Endodermal cell (in vitro differentiated cells): ENCODE measurements at regions not wholly inside any gene's neighbourhood (a gene's known extent, or its start where the extent isn't known, plus 50 kb on each side); places are given as distances from the start of the nearest gene placed in this dataset.
A peak's percentile ranks its signal among the peaks of the same experiment; 100 is the strongest.

ENCODE experiments used
- DNase-seq: peaks from one replicate; pipeline ENCODE4 v3.0.0-alpha.2; 2017
- H3K27ac ChIP-seq: 2 replicates; pipeline ENCODE4 v1.5.1; 2013; ENCODE audit warnings: mild to moderate bottlenecking, low read depth, low read length, moderate library complexity
- H3K27me3 ChIP-seq: 2 replicates; pipeline ENCODE4 v1.6.1; 2013; ENCODE audit warnings: mild to moderate bottlenecking, low read length, moderate library complexity; ENCODE audit not compliant: insufficient read depth, control insufficient read depth, poor library complexity, severe bottlenecking
- H3K36me3 ChIP-seq: 2 replicates; pipeline ENCODE4 v1.7.0; 2013; ENCODE audit warnings: mild to moderate bottlenecking, low read length, moderate library complexity; ENCODE audit not compliant: control insufficient read depth, insufficient read depth
- H3K4me1 ChIP-seq: one replicate; pipeline ENCODE4 v1.7.0; 2013; ENCODE audit warnings: low read length; ENCODE audit not compliant: control insufficient read depth, insufficient read depth
- H3K4me3 ChIP-seq: 2 replicates; pipeline ENCODE4 v1.5.1; 2013; ENCODE audit warnings: mild to moderate bottlenecking, low read length, moderate library complexity
- H3K9ac ChIP-seq: 2 replicates; pipeline ENCODE4 v1.6.1; 2013; ENCODE audit warnings: mild to moderate bottlenecking, low read length, moderate library complexity; ENCODE audit not compliant: poor library complexity, severe bottlenecking; ENCODE audit errors: extremely low read depth
- H3K9me3 ChIP-seq: 2 replicates; pipeline ENCODE4 v1.6.1; 2013; ENCODE audit warnings: mild to moderate bottlenecking, low read length, moderate library complexity; ENCODE audit not compliant: control insufficient read depth
- H3K27ac Mint-ChIP-seq: 2 replicates; pipeline ENCODE4 v1.8.0; 2020; ENCODE audit warnings: mixed read lengths
- H3K27me3 Mint-ChIP-seq: 2 replicates; pipeline ENCODE4 v1.8.0; 2021; ENCODE audit warnings: mild to moderate bottlenecking, mixed read lengths; ENCODE audit not compliant: insufficient read depth
- H3K36me3 Mint-ChIP-seq: 2 replicates; pipeline ENCODE4 v1.8.0; 2020; ENCODE audit warnings: low read depth, mixed read lengths
- H3K4me1 Mint-ChIP-seq: 2 replicates; pipeline ENCODE4 v1.8.0; 2020; ENCODE audit warnings: mixed read lengths
- H3K4me3 Mint-ChIP-seq: 2 replicates; pipeline ENCODE4 v1.8.0; 2020; ENCODE audit warnings: mild to moderate bottlenecking, moderate library complexity, mixed read lengths
- H3K9me3 Mint-ChIP-seq: 2 replicates; pipeline ENCODE4 v1.8.0; 2020; ENCODE audit warnings: mild to moderate bottlenecking, mixed read lengths
- WGBS, 2 experiments: methylation state at CpG; one replicate each; pipeline versions ENCODE4 v1.1.5 to v1.1.7; 2013; ENCODE audit warnings: missing lambda C conversion rate in 2 of 2, mixed read lengths in 1 of 2; ENCODE audit not compliant: insufficient coverage in 1 of 2, insufficient read length in 1 of 2; 5-methylcytosine and 5-hydroxymethylcytosine counted together
- TF ChIP-seq, protein P1 (sequence below): fragments of 200-600 bp; sonication (generic); conservative IDR thresholded peaks from 2 replicates; pipeline ENCODE4 v1.5.0; 2021; ENCODE audit warnings: antibody characterized with exemption, mild to moderate bottlenecking

DNA sequence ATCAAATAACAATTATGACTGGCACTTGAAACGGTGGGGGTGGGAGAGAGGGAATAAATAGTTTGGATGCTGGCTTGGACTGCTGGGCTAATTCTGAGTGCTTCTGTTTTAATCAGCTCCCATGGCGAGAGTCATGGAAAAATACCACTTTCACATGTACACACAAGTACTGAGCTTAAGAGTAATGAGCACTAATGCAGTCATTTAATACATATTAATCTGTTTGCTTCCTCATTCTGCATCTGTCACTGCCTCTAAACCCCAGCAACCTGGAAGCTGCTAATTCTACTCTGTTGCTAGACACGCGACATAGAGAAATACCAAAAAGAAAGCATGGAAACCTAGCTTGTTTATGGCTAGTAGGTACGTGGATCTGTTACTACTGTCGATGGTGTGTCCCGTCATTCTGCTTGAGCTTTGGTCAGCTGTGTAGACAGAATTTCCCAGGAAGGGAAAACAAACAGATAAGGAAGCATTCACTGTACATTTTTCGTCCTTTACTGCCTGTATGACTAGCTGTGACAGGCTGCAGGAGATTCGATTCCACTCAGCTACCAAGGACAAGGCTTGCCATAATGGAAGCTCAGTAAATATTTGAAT lies 238.8 kb downstream of the BAMBI start:
- Histone ChIP-seq H3K36me3 (no peaks in the 10 kb centered on the region), H3K27ac (no peak overlapping the region), H3K9ac (no peak overlapping the region), H3K4me1 (no peaks in the 10 kb centered on the region), H3K27me3 (no peaks in the 10 kb centered on the region), H3K9me3 (no peaks in the 10 kb centered on the region), H3K4me3 (no peak overlapping the region)
- Mint-ChIP-seq H3K27me3 (no peaks in the 10 kb centered on the region), H3K36me3 (no peaks in the 10 kb centered on the region), H3K27ac (no peak overlapping the region), H3K4me1 (peaks cover 5% of the 10 kb centered on the region), H3K4me3 (no peak overlapping the region), H3K9me3 (no peaks in the 10 kb centered on the region)
- 92 to 93% methylated on average over 5 to 9 of the region's 9 CpGs for WGBS, 2 experiments
- DNase-seq = no peak
- TF ChIP-seq, protein P1, sequence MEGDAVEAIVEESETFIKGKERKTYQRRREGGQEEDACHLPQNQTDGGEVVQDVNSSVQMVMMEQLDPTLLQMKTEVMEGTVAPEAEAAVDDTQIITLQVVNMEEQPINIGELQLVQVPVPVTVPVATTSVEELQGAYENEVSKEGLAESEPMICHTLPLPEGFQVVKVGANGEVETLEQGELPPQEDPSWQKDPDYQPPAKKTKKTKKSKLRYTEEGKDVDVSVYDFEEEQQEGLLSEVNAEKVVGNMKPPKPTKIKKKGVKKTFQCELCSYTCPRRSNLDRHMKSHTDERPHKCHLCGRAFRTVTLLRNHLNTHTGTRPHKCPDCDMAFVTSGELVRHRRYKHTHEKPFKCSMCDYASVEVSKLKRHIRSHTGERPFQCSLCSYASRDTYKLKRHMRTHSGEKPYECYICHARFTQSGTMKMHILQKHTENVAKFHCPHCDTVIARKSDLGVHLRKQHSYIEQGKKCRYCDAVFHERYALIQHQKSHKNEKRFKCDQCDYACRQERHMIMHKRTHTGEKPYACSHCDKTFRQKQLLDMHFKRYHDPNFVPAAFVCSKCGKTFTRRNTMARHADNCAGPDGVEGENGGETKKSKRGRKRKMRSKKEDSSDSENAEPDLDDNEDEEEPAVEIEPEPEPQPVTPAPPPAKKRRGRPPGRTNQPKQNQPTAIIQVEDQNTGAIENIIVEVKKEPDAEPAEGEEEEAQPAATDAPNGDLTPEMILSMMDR = no peak

GRCh38 chr10:28920091-28920490 lies 242.8 kb downstream of the BAMBI start:
- DNase-seq = no peak
- Mint-ChIP-seq H3K4me1 (no peaks in the 10 kb centered on the region), H3K36me3 (no peaks in the 10 kb centered on the region), H3K27ac (no peak overlapping the region), H3K27me3 (peaks cover 27% of the 10 kb centered on the region), H3K9me3 (no peaks in the 10 kb centered on the region), H3K4me3 (no peak overlapping the region)
- Histone ChIP-seq H3K27me3 (no peaks in the 10 kb centered on the region), H3K9ac (no peak overlapping the region), H3K4me3 (no peak overlapping the region), H3K36me3 (no peaks in the 10 kb centered on the region), H3K9me3 (no peaks in the 10 kb centered on the region), H3K4me1 (no peaks in the 10 kb centered on the region), H3K27ac (no peak overlapping the region)
- TF ChIP-seq, protein P1 = no peak
- 72 to 84% methylated on average over 2 to 3 of the region's 3 CpGs for WGBS, 2 experiments

DNA sequence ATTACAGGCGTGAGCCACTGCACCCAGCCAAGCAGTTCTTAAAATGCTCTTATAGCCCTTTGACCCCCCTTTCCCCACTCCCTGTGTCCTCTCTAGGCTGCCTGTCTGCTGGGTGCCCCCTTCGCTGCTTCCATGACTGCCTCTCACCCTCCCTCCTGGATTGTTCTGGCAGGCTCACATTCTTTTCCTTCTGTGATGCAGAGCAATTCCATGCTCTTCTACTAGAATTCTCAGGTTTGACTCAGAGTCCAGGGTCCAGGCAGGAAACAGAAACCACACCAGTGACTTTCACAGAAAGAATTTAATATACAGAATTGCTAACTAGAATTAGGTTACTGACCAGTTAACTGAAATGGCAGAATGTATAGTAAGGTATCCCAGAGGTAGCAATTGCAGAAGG lies 244.8 kb downstream of the BAMBI start:
- 80 to 93% methylated on average over 1 to 2 of the region's 2 CpGs for WGBS, 2 experiments
- no peaks in the 10 kb centered on the region for H3K36me3 Mint-ChIP-seq
- peaks cover 36% of the 10 kb centered on the region for H3K27me3 Mint-ChIP-seq
- peaks cover 4% of the 10 kb centered on the region for H3K4me1 Mint-ChIP-seq
- Histone ChIP-seq H3K36me3 (no peaks in the 10 kb centered on the region), H3K9ac (no peak overlapping the region), H3K4me3 (no peak overlapping the region), H3K4me1 (no peaks in the 10 kb centered on the region), H3K27me3 (no peaks in the 10 kb centered on the region), H3K9me3 (no peaks in the 10 kb centered on the region), H3K27ac (no peak overlapping the region)
- no peaks in the 10 kb centered on the region for H3K9me3 Mint-ChIP-seq
- no peak overlapping the region for H3K27ac Mint-ChIP-seq
- TF ChIP-seq, protein P1 = no peak
- peak; percentile 57 for DNase-seq
- H3K4me3 Mint-ChIP-seq = no peak overlapping the region
